ENCODE measurements at regions not wholly inside any gene's neighbourhood (a gene's known extent, or its start where the extent isn't known, plus 50 kb on each side); places are given as distances from the start of the nearest gene placed in this dataset.

GRCh38 chr4:45638641-45639040, 485.2 kb downstream of the GABRG1 start:
- TF ChIP-seq CTCF (IDR thresholded peaks at IDR 0.05) (no peak), EP300 (IDR thresholded peaks at IDR 0.05) (no peak)
